GM12878 (cell line): ENCODE measurements at regions not wholly inside any gene's neighbourhood (a gene's known extent, or its start where the extent isn't known, plus 50 kb on each side); places are given as distances from the start of the nearest gene placed in this dataset.

ENCODE experiments used
- ATAC-seq: fragments of 200-7000 bp; cut with Tn5 transposase; 3 replicates; pipeline ENCODE4 v1.9.1; 2020; ENCODE audit warnings: mild to moderate bottlenecking, moderate library complexity
- BruUV-seq: library from RNA; stranded (reverse); fragments of 400-500 nt; replicated peaks from 2 replicates; lab custom pipeline; 2021; lab: Mats Ljungman, UMichigan
- CTCF ChIA-PET: fragments of 300-600 bp; sonication (Branson Sonifier 250); formaldehyde crosslinking; extraction: SDS; loops from one replicate; lab custom pipeline; 2021; ENCODE audit warnings: inconsistent platforms; lab: Yijun Ruan, JAX
- POLR2A ChIA-PET: fragments of 350-600 bp; formaldehyde crosslinking; extraction: SDS; loops from one replicate; lab custom pipeline; 2021; ENCODE audit warnings: inconsistent platforms; lab: Charles Lee
- RAD21 ChIA-PET: fragments of 300-600 bp; sonication (Branson Sonifier 250); formaldehyde crosslinking; loops from one replicate; lab custom pipeline; 2023; ENCODE audit warnings: antibody characterized with exemption; ENCODE audit not compliant: unreplicated experiment; lab: Charles Lee
- SMC1A ChIA-PET: fragments of 300-600 bp; sonication (Branson Sonifier 250); formaldehyde crosslinking; loops from one replicate; lab custom pipeline; 2023; ENCODE audit not compliant: unreplicated experiment, uncharacterized antibody; lab: Charles Lee
- DNase-seq: peaks from one replicate; pipeline ENCODE4 v3.0.0-alpha.2; 2011; ENCODE audit warnings: low read depth, low spot score
- FAIRE-seq: peaks from 3 replicates; lab custom pipeline; 2011; peaks lifted over from hg19 to GRCh38; lab: Jason Lieb, UNC
- H2AFZ ChIP-seq: 2 replicates; pipeline ENCODE4 v1.6.0; 2011; ENCODE audit warnings: low read depth, low read length, control low read depth; ENCODE audit not compliant: control insufficient read depth
- H3K27ac ChIP-seq: 2 replicates; pipeline ENCODE4 v1.5.1; 2011; ENCODE audit warnings: control low read depth; ENCODE audit not compliant: control insufficient read depth, insufficient read depth
- H3K27me3 ChIP-seq, 2 experiments: replicated peaks in 1 of 2; 2 replicates each; pipeline versions ENCODE4 v1.6.0 to v1.6.1; 2011; ENCODE audit warnings: low read length in 1 of 2; ENCODE audit not compliant: control insufficient read depth in 2 of 2, insufficient read depth in 2 of 2
- H3K36me3 ChIP-seq, 2 experiments: 2 replicates each; pipeline ENCODE4 v1.5.1; 2011; ENCODE audit warnings: low read length in 1 of 2; ENCODE audit not compliant: control insufficient read depth in 2 of 2, insufficient read depth in 2 of 2
- H3K4me1 ChIP-seq: 2 replicates; pipeline ENCODE4 v1.6.1; 2011; ENCODE audit warnings: mild to moderate bottlenecking, low read length, moderate library complexity, mixed read lengths; ENCODE audit not compliant: control insufficient read depth, insufficient read depth
- H3K4me2 ChIP-seq: 2 replicates; pipeline ENCODE4 v1.6.0; 2011; ENCODE audit warnings: control low read depth; ENCODE audit not compliant: control insufficient read depth, insufficient read depth
- H3K4me3 ChIP-seq: fragments of 200-600 bp; sonication (generic); 2 replicates; pipeline ENCODE4 v1.5.1; 2016
- H3K79me2 ChIP-seq: 2 replicates; pipeline ENCODE4 v1.6.0; 2011; ENCODE audit warnings: low read length; ENCODE audit not compliant: control insufficient read depth, insufficient read depth
- H3K9ac ChIP-seq: 2 replicates; pipeline ENCODE4 v1.8.0; 2011; ENCODE audit warnings: low read length, control low read depth, mixed read lengths; ENCODE audit not compliant: control insufficient read depth, insufficient read depth
- H3K9me3 ChIP-seq: replicated peaks from 3 replicates; pipeline ENCODE4 v1.5.1; 2011; ENCODE audit warnings: mild to moderate bottlenecking, low read length; ENCODE audit not compliant: control insufficient read depth, insufficient read depth
- H4K20me1 ChIP-seq: 2 replicates; pipeline ENCODE4 v1.6.0; 2011; ENCODE audit not compliant: control insufficient read depth, insufficient read depth
- BCL3 ChIP-seq: IDR thresholded peaks from 2 replicates; pipeline ENCODE4 v1.6.1; 2011; ENCODE audit warnings: borderline replicate concordance, low read depth, mild to moderate bottlenecking, moderate library complexity, low read length; ENCODE audit not compliant: insufficient read depth, poor library complexity, severe bottlenecking
- BRCA1 ChIP-seq: IDR thresholded peaks from 2 replicates; pipeline ENCODE4 v1.6.1; 2011; ENCODE audit warnings: low read depth, low read length, improper control_type of control experiment
- HDAC6 ChIP-seq: fragments of 200-600 bp; sonication (generic); IDR thresholded peaks from one replicate; pipeline ENCODE4 v1.8.0; 2017; ENCODE audit warnings: antibody characterized with exemption; ENCODE audit not compliant: unreplicated experiment
- NR2C2 ChIP-seq: IDR thresholded peaks from 2 replicates; pipeline ENCODE4 v1.6.1; 2011; ENCODE audit warnings: borderline replicate concordance, low read depth; ENCODE audit not compliant: control insufficient read depth, insufficient read length
- POLR2AphosphoS5 ChIP-seq: IDR thresholded peaks from 2 replicates; pipeline ENCODE4 v1.6.1; 2011; ENCODE audit warnings: mild to moderate bottlenecking, low read length, inconsistent platforms
- POU2F2 ChIP-seq: IDR thresholded peaks from 3 replicates; pipeline ENCODE4 v1.6.1; 2011; ENCODE audit warnings: low read depth, mild to moderate bottlenecking, low read length, borderline replicate concordance
- RELB ChIP-seq: fragments of 450-650 bp; IDR thresholded peaks from 2 replicates; pipeline ENCODE4 v1.6.1; 2017; ENCODE audit warnings: low read depth, mild to moderate bottlenecking, moderate library complexity
- SMAD5 ChIP-seq: IDR thresholded peaks from 2 replicates; pipeline ENCODE4 v1.6.1; 2016; ENCODE audit warnings: antibody characterized with exemption, low read depth
- SMC3 ChIP-seq: IDR thresholded peaks from 2 replicates; pipeline ENCODE4 v1.6.1; 2011; ENCODE audit warnings: low read length, improper control_type of control experiment, borderline replicate concordance
- ZNF24 ChIP-seq: fragments of 450-650 bp; IDR thresholded peaks from 2 replicates; pipeline ENCODE4 v1.6.1; 2017; ENCODE audit warnings: antibody characterized with exemption, mild to moderate bottlenecking
- WGBS: methylation state at CpG from one replicate; pipeline ENCODE4 v1.1.6; 2016; ENCODE audit warnings: low lambda C conversion rate; ENCODE audit not compliant: insufficient replicate concordance, insufficient coverage; ENCODE audit errors: missing lambda C conversion rate; 5-methylcytosine and 5-hydroxymethylcytosine counted together
- in situ Hi-C: fragments of 300-500 bp; cut with MboI; formaldehyde crosslinking; loops from 9 replicates; pipeline ENCODE4 v1.14.3; 2018; ENCODE audit warnings: mixed read lengths
- intact Hi-C: fragments of 100-400 bp; cut with micrococcal nuclease; formaldehyde crosslinking; loops from one replicate; pipeline ENCODE4 v1.14.2; 2022; ENCODE audit not compliant: unreplicated experiment

GRCh38 chr3:194936659-194937058, 251.0 kb downstream of the FAM43A start:
- CTCF ChIA-PET: no interaction called here
- Histone ChIP-seq H4K20me1 (no peaks in the 10 kb centered on the region), H3K27me3 (no peaks in the 10 kb centered on the region), H3K9me3 (no peaks in the 10 kb centered on the region; the same call in 2 of the 3 replicates), H3K27ac (no peak overlapping the region), H2AFZ (no peak overlapping the region), H3K4me3 (no peak overlapping the region), H3K79me2 (no peaks in the 10 kb centered on the region), H3K9ac (no peak overlapping the region), H3K36me3 (no peaks in the 10 kb centered on the region), H3K4me1 (no peaks in the 10 kb centered on the region), H3K4me2 (no peak overlapping the region)
- in situ Hi-C loops: no loop called here
- intact Hi-C loops: no loop called here
- whole genome bisulfite sequencing: 31% methylated on average over 4 of the region's 4 CpGs
- BruUV-seq: no TSS peak
- POLR2A ChIA-PET: no interaction called here
- ATAC-seq: no peak
- SMC1A ChIA-PET: no interaction called here
- RAD21 ChIA-PET: no interaction called here
- FAIRE-seq: no peak
- TF ChIP-seq NR2C2 (no peak), BRCA1 (no peak), POU2F2 (no peak), BCL3 (no peak), HDAC6 (no peak), RELB (no peak), SMAD5 (no peak), SMC3 (no peak), POLR2AphosphoS5 (no peak), ZNF24 (no peak)
- TF ChIP-seq, all 136 proteins: peak for 0
- DNase-seq: no peak
